Chondrocyte (in vitro differentiated cells): ENCODE measurements at regions not wholly inside any gene's neighbourhood (a gene's known extent, or its start where the extent isn't known, plus 50 kb on each side); places are given as distances from the start of the nearest gene placed in this dataset.

ENCODE experiments used
- DNase-seq: peaks from one replicate; pipeline ENCODE4 v3.0.0; 2021; ENCODE audit warnings: mixed read lengths, low spot score
- H3K27ac Mint-ChIP-seq: one replicate; pipeline ENCODE4 v1.8.0; 2021; ENCODE audit warnings: mild to moderate bottlenecking, moderate library complexity, mixed read lengths; ENCODE audit not compliant: unreplicated experiment
- H3K27me3 Mint-ChIP-seq: 2 replicates; pipeline ENCODE4 v1.8.0; 2021; ENCODE audit warnings: low read depth, mixed read lengths
- H3K36me3 Mint-ChIP-seq: 2 replicates; pipeline ENCODE4 v1.8.0; 2021; ENCODE audit warnings: low read depth, mixed read lengths
- H3K4me1 Mint-ChIP-seq: 2 replicates; pipeline ENCODE4 v1.8.0; 2021; ENCODE audit warnings: low read depth, mild to moderate bottlenecking, mixed read lengths
- H3K4me3 Mint-ChIP-seq: one replicate; pipeline ENCODE4 v1.8.0; 2021; ENCODE audit warnings: mild to moderate bottlenecking, moderate library complexity, mixed read lengths; ENCODE audit not compliant: unreplicated experiment
- H3K9me3 Mint-ChIP-seq: 2 replicates; pipeline ENCODE4 v1.8.0; 2021; ENCODE audit warnings: low read depth, mixed read lengths
- TF ChIP-seq, protein P1 (sequence below): fragments of 200-600 bp; sonication (generic); IDR thresholded peaks from 2 replicates; pipeline ENCODE4 v1.5.0; 2021; ENCODE audit warnings: antibody characterized with exemption, mild to moderate bottlenecking, moderate library complexity

DNA sequence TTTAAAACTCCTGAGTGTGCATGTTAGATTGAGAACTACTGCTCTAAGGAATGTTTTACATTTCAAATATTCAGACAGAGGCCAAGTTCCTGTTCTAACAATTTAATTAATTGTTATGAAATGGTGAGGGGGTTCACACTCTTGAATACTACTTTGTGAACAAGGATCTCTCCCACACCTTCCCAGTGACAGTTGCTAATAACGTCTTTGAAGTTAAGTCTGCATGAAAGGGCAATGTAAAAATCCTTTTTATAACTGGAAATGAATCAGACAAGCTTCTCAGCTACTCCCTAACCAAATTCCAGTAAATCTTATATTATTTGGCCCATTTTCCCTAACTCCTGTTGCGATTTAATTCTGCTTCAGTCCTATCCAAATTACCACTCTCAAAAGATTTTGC is 828.5 kb upstream of the ADAMTS5 start:
- TF ChIP-seq, protein P1, sequence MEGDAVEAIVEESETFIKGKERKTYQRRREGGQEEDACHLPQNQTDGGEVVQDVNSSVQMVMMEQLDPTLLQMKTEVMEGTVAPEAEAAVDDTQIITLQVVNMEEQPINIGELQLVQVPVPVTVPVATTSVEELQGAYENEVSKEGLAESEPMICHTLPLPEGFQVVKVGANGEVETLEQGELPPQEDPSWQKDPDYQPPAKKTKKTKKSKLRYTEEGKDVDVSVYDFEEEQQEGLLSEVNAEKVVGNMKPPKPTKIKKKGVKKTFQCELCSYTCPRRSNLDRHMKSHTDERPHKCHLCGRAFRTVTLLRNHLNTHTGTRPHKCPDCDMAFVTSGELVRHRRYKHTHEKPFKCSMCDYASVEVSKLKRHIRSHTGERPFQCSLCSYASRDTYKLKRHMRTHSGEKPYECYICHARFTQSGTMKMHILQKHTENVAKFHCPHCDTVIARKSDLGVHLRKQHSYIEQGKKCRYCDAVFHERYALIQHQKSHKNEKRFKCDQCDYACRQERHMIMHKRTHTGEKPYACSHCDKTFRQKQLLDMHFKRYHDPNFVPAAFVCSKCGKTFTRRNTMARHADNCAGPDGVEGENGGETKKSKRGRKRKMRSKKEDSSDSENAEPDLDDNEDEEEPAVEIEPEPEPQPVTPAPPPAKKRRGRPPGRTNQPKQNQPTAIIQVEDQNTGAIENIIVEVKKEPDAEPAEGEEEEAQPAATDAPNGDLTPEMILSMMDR = no peak
- DNase-seq = no peak
- peaks cover 6% of the 10 kb centered on the region for H3K4me1 Mint-ChIP-seq
- no peak overlapping the region for H3K27ac Mint-ChIP-seq
- no peaks in the 10 kb centered on the region for H3K36me3 Mint-ChIP-seq
- peaks cover 5% of the 10 kb centered on the region for H3K9me3 Mint-ChIP-seq
- no peaks in the 10 kb centered on the region for H3K27me3 Mint-ChIP-seq
- H3K4me3 Mint-ChIP-seq = no peak overlapping the region

DNA sequence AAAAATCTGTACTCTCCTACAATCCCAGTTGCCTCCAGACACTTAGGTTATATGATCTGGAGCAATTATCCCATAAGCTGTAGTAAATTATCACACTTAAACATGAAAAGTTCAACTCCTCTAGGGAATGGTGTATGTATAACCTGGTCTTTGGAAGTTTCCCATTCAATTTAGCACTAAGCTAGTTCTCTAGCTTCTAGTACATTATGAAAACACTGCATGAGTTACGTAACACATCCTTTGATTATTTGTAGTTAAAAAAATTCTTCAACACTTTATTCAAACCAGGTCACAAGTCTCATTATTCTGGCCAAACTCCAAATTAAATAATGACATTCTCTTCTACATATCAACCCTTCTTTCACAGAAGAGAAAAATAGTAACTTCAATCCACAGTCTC is 827.0 kb upstream of the ADAMTS5 start:
- DNase-seq = no peak
- Mint-ChIP-seq H3K27ac (no peak overlapping the region), H3K4me3 (no peak overlapping the region), H3K27me3 (no peaks in the 10 kb centered on the region), H3K9me3 (peaks cover 11% of the 10 kb centered on the region), H3K36me3 (no peaks in the 10 kb centered on the region), H3K4me1 (peaks cover 6% of the 10 kb centered on the region)
- TF ChIP-seq, protein P1 = no peak

DNA sequence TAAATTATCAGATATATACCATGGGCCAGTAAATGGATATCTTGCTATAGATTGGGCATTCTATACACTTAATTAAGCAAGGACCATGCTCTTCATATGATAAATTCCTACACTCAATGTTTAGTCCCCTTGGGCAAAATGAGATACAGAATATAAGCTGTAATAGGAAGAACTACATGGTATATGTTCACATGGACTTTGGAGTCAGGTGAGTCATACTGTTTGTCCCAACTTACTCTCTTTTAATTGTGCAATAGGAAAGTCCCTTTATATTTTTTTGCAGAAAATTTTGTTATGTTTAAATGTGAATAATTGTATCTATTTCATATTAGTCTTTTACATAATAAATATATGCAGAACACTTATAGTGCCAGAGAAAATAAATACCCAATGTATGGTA is 820.2 kb upstream of the ADAMTS5 start:
- Mint-ChIP-seq H3K27ac (no peak overlapping the region), H3K36me3 (peaks cover 2% of the 10 kb centered on the region), H3K9me3 (peaks cover 34% of the 10 kb centered on the region), H3K27me3 (peaks cover 1% of the 10 kb centered on the region), H3K4me3 (no peak overlapping the region), H3K4me1 (no peaks in the 10 kb centered on the region)
- TF ChIP-seq, protein P1 = no peak
- no peak for DNase-seq

DNA sequence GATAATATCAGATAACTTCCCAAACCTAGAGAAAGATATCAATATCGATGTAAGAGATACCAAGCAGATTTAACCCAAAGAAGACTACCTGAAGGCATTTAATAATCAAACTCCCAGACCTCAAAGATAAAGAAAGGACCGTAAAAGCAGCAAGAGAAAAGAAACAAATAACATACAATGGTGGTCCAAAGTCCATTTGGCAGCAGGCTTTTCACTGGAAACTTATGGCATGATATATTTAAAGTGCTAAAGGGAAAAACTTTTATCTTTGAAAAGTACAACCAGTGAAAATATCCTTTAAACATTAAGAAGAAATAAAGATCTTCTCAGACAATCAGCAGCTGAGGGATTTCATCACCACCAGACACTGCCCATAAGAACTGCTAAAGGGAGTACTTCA is 812.7 kb upstream of the ADAMTS5 start:
- DNase-seq = no peak
- H3K4me1 Mint-ChIP-seq = no peaks in the 10 kb centered on the region
- H3K27ac Mint-ChIP-seq = no peak overlapping the region
- peaks cover 1% of the 10 kb centered on the region for H3K27me3 Mint-ChIP-seq
- no peak overlapping the region for H3K4me3 Mint-ChIP-seq
- peaks cover 2% of the 10 kb centered on the region for H3K36me3 Mint-ChIP-seq
- H3K9me3 Mint-ChIP-seq = peaks cover 17% of the 10 kb centered on the region
- TF ChIP-seq, protein P1 = no peak

DNA sequence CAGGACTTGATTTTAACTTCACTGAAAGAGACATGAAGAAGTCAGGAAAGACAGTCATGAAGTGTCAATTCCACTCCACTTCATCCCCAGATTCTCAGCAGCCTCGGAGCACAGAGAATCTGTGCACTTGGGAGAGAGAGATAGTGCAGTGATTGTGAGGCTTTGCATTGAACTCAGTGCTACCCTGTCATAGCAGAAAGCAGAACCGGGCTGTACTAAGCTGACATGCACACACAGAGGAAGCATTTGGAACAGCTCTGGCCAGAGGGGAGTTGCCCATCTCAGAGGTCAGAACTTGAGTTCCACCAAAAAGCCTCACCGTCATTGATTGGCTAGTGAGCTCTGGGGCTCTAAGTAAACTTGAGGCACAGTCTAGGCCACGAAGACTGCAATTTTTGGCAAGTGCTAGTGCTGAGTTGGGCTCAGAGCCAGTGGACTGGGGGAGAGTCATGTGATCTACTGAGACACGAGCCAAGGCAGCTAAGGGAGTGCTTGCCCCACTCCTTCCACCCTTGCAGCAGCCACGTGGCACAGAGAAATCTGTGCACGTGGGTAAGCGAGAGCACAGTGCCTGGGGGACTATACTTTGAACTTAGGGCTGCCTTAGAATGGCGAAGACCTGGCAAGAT is 810.2 kb upstream of the ADAMTS5 start:
- no peak for DNase-seq
- TF ChIP-seq, protein P1 = no peak
- Mint-ChIP-seq H3K9me3 (peaks cover 5% of the 10 kb centered on the region), H3K27me3 (no peaks in the 10 kb centered on the region), H3K27ac (no peak overlapping the region), H3K4me3 (no peak overlapping the region), H3K36me3 (no peaks in the 10 kb centered on the region), H3K4me1 (no peaks in the 10 kb centered on the region)
